Progenitor cell of endocrine pancreas (in vitro differentiated cells): ENCODE measurements at regions not wholly inside any gene's neighbourhood (a gene's known extent, or its start where the extent isn't known, plus 50 kb on each side); places are given as distances from the start of the nearest gene placed in this dataset.

Experiments used
- DNase-seq: peaks from one replicate; pipeline ENCODE4 v3.0.0; 2021; ENCODE audit warnings: low spot score; ENCODE audit not compliant: unreplicated experiment
- H3K27ac Mint-ChIP-seq: 2 replicates; pipeline ENCODE4 v1.8.0; 2021; ENCODE audit warnings: mild to moderate bottlenecking, moderate library complexity, mixed read lengths
- H3K27me3 Mint-ChIP-seq: 2 replicates; pipeline ENCODE4 v1.8.0; 2021; ENCODE audit warnings: mixed read lengths
- H3K36me3 Mint-ChIP-seq: 2 replicates; pipeline ENCODE4 v1.8.0; 2022; ENCODE audit warnings: mixed read lengths; ENCODE audit not compliant: insufficient read depth
- H3K4me1 Mint-ChIP-seq: 2 replicates; pipeline ENCODE4 v1.8.0; 2021; ENCODE audit warnings: low read depth, mixed read lengths
- H3K4me3 Mint-ChIP-seq: 2 replicates; pipeline ENCODE4 v1.8.0; 2021; ENCODE audit warnings: low read depth, mild to moderate bottlenecking, moderate library complexity, mixed read lengths
- H3K9me3 Mint-ChIP-seq: 2 replicates; pipeline ENCODE4 v1.8.0; 2021; ENCODE audit warnings: low read depth, mixed read lengths
- TF ChIP-seq, protein P1 (sequence below): fragments of 200-600 bp; sonication (generic); IDR thresholded peaks from one replicate; pipeline ENCODE4 v1.5.0; 2021; ENCODE audit warnings: antibody characterized with exemption, mild to moderate bottlenecking; ENCODE audit not compliant: unreplicated experiment

DNA sequence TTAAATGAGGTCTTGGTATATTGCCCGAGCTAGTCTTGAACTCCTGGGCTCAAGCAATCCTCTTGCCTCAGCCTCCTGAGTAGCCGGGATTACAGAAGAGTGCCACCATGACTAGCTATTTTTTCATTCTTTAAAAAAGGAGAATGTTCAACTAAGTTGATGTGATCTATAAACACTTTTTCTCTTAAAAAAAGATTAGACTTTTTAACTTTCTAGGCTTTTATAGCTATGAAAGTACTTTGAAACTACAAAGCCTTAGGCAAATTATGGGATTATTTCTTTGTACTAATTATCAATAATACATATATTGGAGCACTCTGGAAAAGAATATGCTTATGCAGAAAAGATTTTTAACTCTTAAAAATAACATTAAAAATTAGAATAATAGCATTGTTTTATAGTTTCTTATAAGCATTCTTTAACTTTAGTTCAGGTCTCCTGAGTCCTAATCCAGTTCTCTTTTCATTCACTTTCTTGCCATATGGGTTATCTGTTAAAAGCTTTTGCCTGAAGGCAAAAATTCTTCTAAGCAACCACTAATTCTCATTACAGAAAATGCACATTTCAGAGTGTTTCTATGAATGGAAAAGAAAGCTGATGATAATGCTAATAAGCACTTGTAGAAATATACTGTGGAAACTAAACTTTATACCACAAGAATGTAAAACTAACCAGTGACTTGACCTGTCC is 87.8 kb downstream of the DPPA2 start:
- Mint-ChIP-seq H3K27me3 (no peaks in the 10 kb centered on the region), H3K4me1 (no peaks in the 10 kb centered on the region)

DNA sequence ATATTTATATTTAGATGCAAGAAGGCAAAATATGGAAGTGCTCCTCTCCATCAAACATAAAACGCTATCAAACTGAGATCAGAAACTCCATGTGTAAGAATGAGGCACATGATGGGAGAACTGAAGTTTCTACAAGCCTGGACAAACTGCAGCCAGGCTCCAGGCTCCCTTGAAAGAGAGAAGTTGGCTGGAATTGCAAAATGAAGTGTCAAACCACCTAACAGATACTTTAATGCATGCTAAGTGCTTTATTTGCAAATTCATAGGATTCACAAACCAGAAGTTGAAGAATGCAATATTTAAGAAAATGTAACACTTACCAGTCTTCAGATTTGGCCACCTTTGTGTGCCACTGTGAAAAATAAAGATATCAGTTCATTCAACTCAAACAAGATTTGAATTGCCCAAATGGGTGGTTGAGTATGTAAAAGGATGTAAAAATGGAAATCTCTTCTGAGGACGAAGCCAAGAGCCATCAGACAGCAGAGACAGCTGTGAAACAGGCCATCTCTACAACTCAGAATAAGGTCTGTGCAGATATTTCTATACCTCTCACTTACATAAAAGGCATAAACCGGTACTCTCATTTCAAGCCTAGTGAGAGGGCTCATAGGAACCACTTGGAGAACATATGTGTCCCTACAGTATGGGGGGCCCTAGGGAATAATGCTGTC is 87.0 kb downstream of the DPPA2 start:
- Mint-ChIP-seq H3K4me3 (no peak overlapping the region), H3K36me3 (no peaks in the 10 kb centered on the region), H3K27me3 (no peaks in the 10 kb centered on the region), H3K4me1 (no peaks in the 10 kb centered on the region), H3K9me3 (no peaks in the 10 kb centered on the region), H3K27ac (no peak overlapping the region)
- TF ChIP-seq, protein P1, sequence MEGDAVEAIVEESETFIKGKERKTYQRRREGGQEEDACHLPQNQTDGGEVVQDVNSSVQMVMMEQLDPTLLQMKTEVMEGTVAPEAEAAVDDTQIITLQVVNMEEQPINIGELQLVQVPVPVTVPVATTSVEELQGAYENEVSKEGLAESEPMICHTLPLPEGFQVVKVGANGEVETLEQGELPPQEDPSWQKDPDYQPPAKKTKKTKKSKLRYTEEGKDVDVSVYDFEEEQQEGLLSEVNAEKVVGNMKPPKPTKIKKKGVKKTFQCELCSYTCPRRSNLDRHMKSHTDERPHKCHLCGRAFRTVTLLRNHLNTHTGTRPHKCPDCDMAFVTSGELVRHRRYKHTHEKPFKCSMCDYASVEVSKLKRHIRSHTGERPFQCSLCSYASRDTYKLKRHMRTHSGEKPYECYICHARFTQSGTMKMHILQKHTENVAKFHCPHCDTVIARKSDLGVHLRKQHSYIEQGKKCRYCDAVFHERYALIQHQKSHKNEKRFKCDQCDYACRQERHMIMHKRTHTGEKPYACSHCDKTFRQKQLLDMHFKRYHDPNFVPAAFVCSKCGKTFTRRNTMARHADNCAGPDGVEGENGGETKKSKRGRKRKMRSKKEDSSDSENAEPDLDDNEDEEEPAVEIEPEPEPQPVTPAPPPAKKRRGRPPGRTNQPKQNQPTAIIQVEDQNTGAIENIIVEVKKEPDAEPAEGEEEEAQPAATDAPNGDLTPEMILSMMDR, result no peak
- DNase-seq, result no peak

More for the DNA sequence above, 87.8 kb downstream of the DPPA2 start:
- Mint-ChIP-seq H3K36me3 (no peaks in the 10 kb centered on the region), H3K4me3 (no peak overlapping the region), H3K27ac (no peak overlapping the region), H3K9me3 (no peaks in the 10 kb centered on the region)
- TF ChIP-seq, protein P1, result no peak
- DNase-seq, result no peak

DNA sequence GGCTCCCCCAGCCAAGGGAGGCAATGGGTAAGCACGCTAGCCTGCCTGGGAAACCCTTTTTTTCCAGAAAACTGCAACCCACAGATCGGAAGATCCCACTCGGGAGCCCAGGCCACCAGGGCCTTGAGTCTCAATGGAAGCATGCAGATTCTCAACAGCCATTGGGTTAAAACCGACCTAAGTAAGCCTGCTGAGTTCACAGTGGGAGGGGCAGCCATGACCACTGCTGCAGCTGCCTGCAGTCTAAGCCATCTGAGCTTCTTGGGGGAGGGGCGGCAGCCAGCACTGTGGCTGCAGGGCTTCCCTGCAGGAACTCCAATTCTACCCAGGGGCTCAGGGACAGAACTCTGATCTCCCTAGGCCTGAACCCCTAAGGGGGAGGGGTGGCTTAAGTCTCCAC is 82.0 kb downstream of the DPPA2 start:
- DNase-seq, result no peak
- Mint-ChIP-seq H3K27ac (no peak overlapping the region), H3K36me3 (no peaks in the 10 kb centered on the region), H3K4me3 (no peak overlapping the region), H3K9me3 (peaks cover 11% of the 10 kb centered on the region), H3K4me1 (no peaks in the 10 kb centered on the region), H3K27me3 (no peaks in the 10 kb centered on the region)
- TF ChIP-seq, protein P1, result no peak

DNA sequence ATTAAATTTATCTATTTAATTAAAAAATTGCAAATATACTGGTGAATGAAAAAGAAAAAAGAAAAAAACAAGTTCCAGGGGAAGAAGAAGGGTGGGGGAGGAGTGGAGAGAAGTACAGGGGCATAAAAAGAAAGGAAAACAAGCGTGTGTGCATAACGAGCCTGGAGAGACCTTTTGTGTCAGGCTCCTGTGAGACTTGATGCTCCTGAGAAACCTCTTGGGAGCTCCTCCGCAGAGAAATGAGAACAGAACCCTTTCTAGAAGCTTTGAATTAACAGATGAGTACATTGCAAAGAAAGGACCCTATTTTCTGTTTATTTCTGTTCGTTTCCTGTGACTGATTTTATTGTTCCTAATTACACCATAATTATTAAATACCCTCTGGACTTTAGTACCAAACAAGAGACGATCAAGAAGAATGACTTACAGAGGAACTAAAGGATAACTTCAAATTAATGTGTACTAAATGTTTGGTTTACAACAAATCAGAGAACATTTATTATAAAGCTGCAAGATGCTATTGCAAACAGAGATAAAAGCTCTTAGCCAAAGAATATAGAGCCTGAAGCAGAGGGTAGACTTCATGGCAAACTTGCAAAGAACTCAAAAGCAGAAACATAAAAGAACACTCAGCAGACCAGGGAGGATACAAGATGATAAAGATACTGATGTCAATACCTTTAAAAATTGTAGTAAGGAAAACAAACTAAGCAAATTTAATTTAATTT is 74.7 kb downstream of the DPPA2 start:
- no peak overlapping the region for H3K27ac Mint-ChIP-seq
- no peaks in the 10 kb centered on the region for H3K4me1 Mint-ChIP-seq
- H3K9me3 Mint-ChIP-seq, result peaks cover 11% of the 10 kb centered on the region
- TF ChIP-seq, protein P1, result no peak
- H3K36me3 Mint-ChIP-seq, result no peaks in the 10 kb centered on the region
- DNase-seq, result no peak
- no peaks in the 10 kb centered on the region for H3K27me3 Mint-ChIP-seq
- no peak overlapping the region for H3K4me3 Mint-ChIP-seq

DNA sequence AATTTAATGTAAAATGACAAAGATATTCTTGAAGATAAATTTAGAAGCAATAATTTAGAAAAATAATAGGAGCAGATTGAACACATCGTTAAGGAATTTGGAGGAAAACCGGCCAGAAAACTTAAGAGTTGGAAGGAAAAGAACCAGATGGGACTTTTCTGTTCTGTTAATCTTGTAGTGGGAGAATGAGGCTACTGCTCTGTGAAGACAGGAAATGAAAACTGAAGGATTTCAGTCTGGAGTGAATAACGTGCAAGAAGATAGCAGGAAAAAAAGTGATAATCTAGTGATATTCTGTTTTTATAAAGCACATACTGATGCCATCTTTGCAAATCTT is 74.2 kb downstream of the DPPA2 start:
- Mint-ChIP-seq H3K9me3 (peaks cover 10% of the 10 kb centered on the region), H3K27me3 (no peaks in the 10 kb centered on the region), H3K4me1 (no peaks in the 10 kb centered on the region), H3K36me3 (no peaks in the 10 kb centered on the region), H3K27ac (no peak overlapping the region), H3K4me3 (no peak overlapping the region)
- no peak for DNase-seq
- TF ChIP-seq, protein P1, result no peak
